A549 (cell line): ENCODE measurements at regions not wholly inside any gene's neighbourhood (a gene's known extent, or its start where the extent isn't known, plus 50 kb on each side); places are given as distances from the start of the nearest gene placed in this dataset.

Experiments
- ATAC-seq, 2 experiments: fragments of 200-7000 bp in 1 of 2; fragments of >200 bp in 1 of 2; cut with Nextera tagmentation in 1 of 2; cut with Tn5 transposase in 1 of 2; 3 replicates each; pipeline versions ENCODE4 v1.8.0 to v1.9.1; 2018 to 2020; ENCODE audit warnings: mild to moderate bottlenecking in 1 of 2, moderate library complexity in 1 of 2
- CTCF ChIA-PET: fragments of 300-600 bp; sonication (Branson Sonifier 250); formaldehyde crosslinking; extraction: SDS; loops from one replicate; lab custom pipeline; 2021; ENCODE audit warnings: antibody characterized with exemption, inconsistent platforms; lab: Yijun Ruan, JAX
- POLR2A ChIA-PET: fragments of 350-600 bp; formaldehyde crosslinking; extraction: SDS; loops from one replicate; lab custom pipeline; 2021; ENCODE audit warnings: antibody characterized with exemption, inconsistent platforms; lab: Yijun Ruan, JAX
- DNase-seq, 2 experiments: peaks; one replicate each; pipeline versions ENCODE4 v3.0.0 to v3.0.0-alpha.2; 2011 to 2016; ENCODE audit warnings: low read depth in 1 of 2, low spot score in 1 of 2
- FAIRE-seq: peaks from 2 replicates; lab custom pipeline; 2011; peaks lifted over from hg19 to GRCh38; lab: Jason Lieb, UNC
- H3K27ac ChIP-seq, 2 experiments: fragments of >200 bp; sonication (Bioruptor Twin); formaldehyde crosslinking; 3 replicates each; pipeline ENCODE4 v1.5.1; 2016 to 2017
- H3K4me1 ChIP-seq: fragments of >200 bp; sonication (Bioruptor Twin); formaldehyde crosslinking; 3 replicates; pipeline ENCODE4 v1.6.1; 2016
- H3K4me2 ChIP-seq: fragments of >200 bp; sonication (Bioruptor Twin); formaldehyde crosslinking; 3 replicates; pipeline ENCODE4 v1.6.1; 2016
- H3K4me3 ChIP-seq: fragments of >200 bp; sonication (Bioruptor Twin); formaldehyde crosslinking; 3 replicates; pipeline ENCODE4 v1.5.1; 2016
- H3K9me3 ChIP-seq: fragments of >200 bp; sonication (Bioruptor Twin); formaldehyde crosslinking; 3 replicates; pipeline ENCODE4 v1.6.1; 2016
- BHLHE40 ChIP-seq: IDR thresholded peaks from 2 replicates; pipeline ENCODE4 v1.6.1; 2012; ENCODE audit warnings: low read depth, low read length, inconsistent platforms
- CBX2 ChIP-seq: fragments of 200-600 bp; sonication (generic); IDR thresholded peaks from 2 replicates; pipeline ENCODE4 v1.6.1; 2016; ENCODE audit warnings: low read depth, mild to moderate bottlenecking, borderline replicate concordance
- CEBPB ChIP-seq, 2 experiments: fragments of >200 bp in 1 of 2; sonication (Bioruptor Twin) in 1 of 2; formaldehyde crosslinking in 1 of 2; IDR thresholded peaks; 2 replicates each; pipeline ENCODE4 v1.6.1; 2012 to 2016
- CHD4 ChIP-seq: fragments of 200-600 bp; sonication (generic); IDR thresholded peaks from 2 replicates; pipeline ENCODE4 v1.6.1; 2016; ENCODE audit warnings: antibody characterized with exemption, mild to moderate bottlenecking, borderline replicate concordance
- E2F6 ChIP-seq: IDR thresholded peaks from 2 replicates; pipeline ENCODE4 v1.6.1; 2012; ENCODE audit warnings: low read depth, borderline replicate concordance
- EHF ChIP-seq: fragments of 250-450 bp; sonication (Bioruptor Pico); IDR thresholded peaks from 2 replicates; pipeline ENCODE4 v1.5.0; 2020; ENCODE audit warnings: mild to moderate bottlenecking
- ESRRA ChIP-seq: fragments of 150-350 bp; IDR thresholded peaks from 2 replicates; pipeline ENCODE4 v1.6.1; 2014; ENCODE audit warnings: mild to moderate bottlenecking, low read length, borderline replicate concordance
- FOSB ChIP-seq: fragments of 250-450 bp; sonication (Bioruptor Pico); IDR thresholded peaks from 2 replicates; pipeline ENCODE4 v1.5.0; 2020; ENCODE audit warnings: mild to moderate bottlenecking, moderate library complexity
- FOSL2 ChIP-seq, 2 experiments: fragments of 450-650 bp in 1 of 2; fragments of >200 bp in 1 of 2; sonication (Bioruptor Twin) in 1 of 2; formaldehyde crosslinking; IDR thresholded peaks; 2 replicates each; pipeline versions ENCODE4 v1.5.0 to v1.6.1; 2016 to 2020; ENCODE audit warnings: mild to moderate bottlenecking in 1 of 2, moderate library complexity in 1 of 2
- FOXS1 ChIP-seq: fragments of 250-450 bp; sonication (Bioruptor Pico); IDR thresholded peaks from 2 replicates; pipeline ENCODE4 v1.5.0; 2020; ENCODE audit warnings: mild to moderate bottlenecking, moderate library complexity
- GATA3 ChIP-seq: IDR thresholded peaks from 2 replicates; pipeline ENCODE4 v1.6.1; 2012; ENCODE audit warnings: borderline replicate concordance
- HES2 ChIP-seq: fragments of >200 bp; sonication (Bioruptor Twin); formaldehyde crosslinking; IDR thresholded peaks from 2 replicates; pipeline ENCODE4 v1.6.1; 2016
- HOXA7 ChIP-seq: fragments of 250-450 bp; sonication (Bioruptor Pico); IDR thresholded peaks from 2 replicates; pipeline ENCODE4 v1.5.0; 2020; ENCODE audit warnings: mild to moderate bottlenecking, moderate library complexity
- HOXB5 ChIP-seq: fragments of 250-450 bp; sonication (Bioruptor Pico); IDR thresholded peaks from 2 replicates; pipeline ENCODE4 v1.5.0; 2020; ENCODE audit warnings: mild to moderate bottlenecking, moderate library complexity
- JUNB ChIP-seq: fragments of >200 bp; sonication (Bioruptor Twin); formaldehyde crosslinking; IDR thresholded peaks from 2 replicates; pipeline ENCODE4 v1.6.1; 2016
- KDM1A ChIP-seq: fragments of 200-600 bp; sonication (generic); IDR thresholded peaks from 2 replicates; pipeline ENCODE4 v1.6.1; 2016; ENCODE audit warnings: low read depth, mild to moderate bottlenecking
- MAX ChIP-seq: IDR thresholded peaks from 2 replicates; pipeline ENCODE4 v1.6.1; 2012
- NPAS2 ChIP-seq: fragments of 250-450 bp; sonication (Bioruptor Pico); IDR thresholded peaks from 2 replicates; pipeline ENCODE4 v1.8.0; 2022; ENCODE audit warnings: mild to moderate bottlenecking, moderate library complexity, borderline replicate concordance
- PBX3 ChIP-seq: IDR thresholded peaks from 2 replicates; pipeline ENCODE4 v1.6.1; 2012
- PHF8 ChIP-seq: fragments of 200-600 bp; sonication (generic); IDR thresholded peaks from 2 replicates; pipeline ENCODE4 v1.6.1; 2016; ENCODE audit warnings: low read depth, mild to moderate bottlenecking, antibody characterized with exemption, moderate library complexity, borderline replicate concordance
- POLR2AphosphoS2 ChIP-seq: conservative IDR thresholded peaks from 2 replicates; pipeline ENCODE4 v1.6.1; 2012; ENCODE audit warnings: low read length, improper control_type of control experiment, inconsistent platforms
- RCOR1 ChIP-seq: fragments of 150-350 bp; IDR thresholded peaks from 2 replicates; pipeline ENCODE4 v1.6.1; 2014; ENCODE audit warnings: antibody characterized with exemption, low read length, low read depth
- RFX5 ChIP-seq: fragments of 450-650 bp; IDR thresholded peaks from 2 replicates; pipeline ENCODE4 v1.7.1; 2014; ENCODE audit warnings: antibody characterized with exemption, mild to moderate bottlenecking, moderate library complexity
- RNF2 ChIP-seq: fragments of 200-600 bp; sonication (generic); IDR thresholded peaks from 2 replicates; pipeline ENCODE4 v1.6.1; 2016; ENCODE audit warnings: low read depth, mild to moderate bottlenecking, antibody characterized with exemption, moderate library complexity, borderline replicate concordance
- WGBS: methylation state at CpG from one replicate; pipeline ENCODE4 v1.1.6; 2017; ENCODE audit errors: missing lambda C conversion rate; 5-methylcytosine and 5-hydroxymethylcytosine counted together
- TF ChIP-seq, protein P1 (sequence below): fragments of 250-450 bp; sonication (Bioruptor Pico); IDR thresholded peaks from 2 replicates; pipeline ENCODE4 v1.5.0; 2020; ENCODE audit warnings: low read depth, mild to moderate bottlenecking, moderate library complexity
- TF ChIP-seq, protein P2 (sequence below): fragments of 450-650 bp; IDR thresholded peaks from 2 replicates; pipeline ENCODE4 v1.6.1; 2014; ENCODE audit warnings: antibody characterized with exemption

DNA sequence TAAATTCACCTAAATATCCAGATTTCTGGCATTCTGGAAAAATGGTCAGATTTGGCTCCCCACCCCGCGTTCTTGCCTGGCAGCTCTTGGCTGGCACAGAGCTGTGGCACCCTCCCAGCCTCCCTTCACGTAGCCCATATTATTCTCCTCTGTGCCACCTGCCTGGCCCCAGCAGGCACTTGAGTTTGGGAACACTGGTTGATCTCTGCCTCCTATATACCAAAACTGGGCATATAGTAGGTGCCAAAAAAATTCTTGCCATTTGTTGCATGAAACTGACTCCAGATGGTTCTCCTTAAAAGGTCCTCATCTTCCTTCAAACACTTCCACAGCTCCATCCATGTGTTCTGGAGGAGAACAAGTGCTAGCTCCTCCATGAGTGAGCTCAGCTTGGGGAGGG is 167.0 kb downstream of the RPS24 start:
- Histone ChIP-seq H3K27ac (no peak overlapping the region), H3K4me3 (no peak overlapping the region)
- CTCF ChIA-PET = interaction anchor here (3.2 kb wide), 1 partner anchor 9 kb away, joined by 17 read pairs; no protein-coding TSS in a partner anchor
- ATAC-seq = no peak
- TF ChIP-seq HES2 = no peak
- no peak for TF ChIP-seq CEBPB (IDR thresholded peaks at IDR 0.05)
- TF ChIP-seq BHLHE40 = no peak
- TF ChIP-seq HOXA7 (CRISPR knock-in tag) = no peak
- no peak for TF ChIP-seq CHD4
- TF ChIP-seq, protein P1, sequence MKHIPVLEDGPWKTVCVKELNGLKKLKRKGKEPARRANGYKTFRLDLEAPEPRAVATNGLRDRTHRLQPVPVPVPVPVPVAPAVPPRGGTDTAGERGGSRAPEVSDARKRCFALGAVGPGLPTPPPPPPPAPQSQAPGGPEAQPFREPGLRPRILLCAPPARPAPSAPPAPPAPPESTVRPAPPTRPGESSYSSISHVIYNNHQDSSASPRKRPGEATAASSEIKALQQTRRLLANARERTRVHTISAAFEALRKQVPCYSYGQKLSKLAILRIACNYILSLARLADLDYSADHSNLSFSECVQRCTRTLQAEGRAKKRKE (CRISPR knock-in tag) = no peak
- no peak for TF ChIP-seq POLR2AphosphoS2
- TF ChIP-seq FOSL2 (IDR thresholded peaks at IDR 0.05) = no peak
- no peak for TF ChIP-seq FOSL2 (CRISPR knock-in tag; IDR thresholded peaks at IDR 0.05)
- no peak for TF ChIP-seq RFX5
- TF ChIP-seq, all 56 proteins: peak for 0
- Histone ChIP-seq H3K9me3 (no peaks in the 10 kb centered on the region), H3K4me1 (peaks cover 9% of the 10 kb centered on the region; the same call in 2 of the 3 replicates), H3K4me2 (no peak overlapping the region)
- 59% methylated on average over 3 of the region's 3 CpGs for WGBS
- POLR2A ChIA-PET = no interaction called here
- no peak for FAIRE-seq
- no peak for DNase-seq

GRCh38 chr10:78202386-78202785 is 168.7 kb downstream of the RPS24 start:
- H3K27ac ChIP-seq = no peak overlapping the region
- H3K9me3 ChIP-seq = no peaks in the 10 kb centered on the region
- 68% methylated on average over 4 of the region's 4 CpGs for WGBS
- ATAC-seq (no peak), FAIRE-seq (no peak), DNase-seq (no peak)
- no peaks in the 10 kb centered on the region for H3K4me1 ChIP-seq
- TF ChIP-seq PHF8 (no peak), KDM1A (no peak), HOXB5 (CRISPR knock-in tag) (no peak), CEBPB (IDR thresholded peaks at IDR 0.05) (no peak), RCOR1 (no peak), MAX (no peak), JUNB (no peak), E2F6 (no peak), FOSB (CRISPR knock-in tag) (no peak)
- TF ChIP-seq, protein P1 (CRISPR knock-in tag) = no peak
- POLR2A ChIA-PET = no interaction called here
- no peak overlapping the region for H3K4me3 ChIP-seq
- CTCF ChIA-PET = no interaction called here
- no peak overlapping the region for H3K4me2 ChIP-seq

DNA sequence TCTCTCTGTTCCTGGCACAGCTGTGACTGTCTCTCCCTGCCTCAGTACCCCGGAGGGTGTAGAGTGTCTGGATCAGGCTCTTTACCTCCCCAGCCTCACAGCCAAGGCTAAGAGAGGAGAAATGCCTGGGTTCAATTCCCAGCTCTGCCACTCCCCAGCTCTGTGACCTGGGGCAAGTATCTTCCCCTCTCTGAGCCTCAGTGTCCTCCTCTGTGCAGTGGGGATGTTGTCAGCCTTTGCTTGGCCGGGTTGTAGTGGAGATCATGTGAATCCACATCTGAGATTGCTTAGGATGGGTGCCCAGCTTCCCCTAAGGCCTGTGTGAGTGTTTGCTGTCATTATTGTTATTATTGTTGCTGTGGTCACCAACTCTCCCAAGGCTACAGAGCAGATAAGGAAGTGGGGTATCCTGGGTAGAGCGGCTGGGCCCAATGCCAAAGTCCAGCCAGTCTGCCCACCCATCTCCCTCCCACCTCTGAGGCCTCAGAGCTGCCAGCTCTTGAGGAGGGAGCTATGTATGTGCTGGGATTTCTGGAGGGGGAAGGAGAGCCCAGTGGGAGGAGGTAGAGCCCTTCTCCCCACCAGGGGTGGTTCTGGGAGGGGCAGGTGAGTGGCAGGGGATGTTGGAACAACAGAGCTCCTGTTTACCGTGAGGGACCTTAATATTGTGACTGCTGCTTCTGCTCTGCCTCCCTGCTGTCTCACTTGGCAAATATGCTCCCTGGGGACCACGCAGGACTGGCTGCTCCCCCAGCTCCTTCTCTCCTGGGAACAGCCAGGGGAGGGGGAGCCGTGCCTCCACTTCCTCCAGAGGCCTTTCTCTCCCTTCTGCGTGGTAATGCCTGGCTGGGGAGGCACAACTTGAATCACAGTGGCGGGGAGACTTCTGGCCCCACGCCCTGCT is 170.5 kb downstream of the RPS24 start:
- CTCF ChIA-PET = interaction anchor here (0.8 to 2.8 kb wide), 4 partner anchors 10 to 863 kb away, joined by 4 to 9 read pairs (median 6); no protein-coding TSS in a partner anchor
- DNase-seq (peak in 1 of 2 experiments; percentile 34), ATAC-seq (peak; percentile 28 to 44; a peak in 4 of 6 replicates), FAIRE-seq (no peak)
- 63% methylated on average over 8 of the region's 9 CpGs for WGBS
- H3K4me1 ChIP-seq = no peaks in the 10 kb centered on the region
- H3K9me3 ChIP-seq = no peaks in the 10 kb centered on the region
- H3K4me3 ChIP-seq = no peak overlapping the region
- POLR2A ChIA-PET = no interaction called here
- no peak overlapping the region for H3K27ac ChIP-seq
- no peak overlapping the region for H3K4me2 ChIP-seq
- TF ChIP-seq, protein P1 (CRISPR knock-in tag) = no peak
- TF ChIP-seq EHF (no peak), RNF2 (no peak), FOSB (CRISPR knock-in tag) (no peak), CBX2 (no peak), GATA3 (no peak), FOXS1 (no peak), CHD4 (no peak), BHLHE40 (no peak), NPAS2 (no peak), ESRRA (no peak), PBX3 (no peak), CEBPB (IDR thresholded peaks at IDR 0.05) (no peak)
- TF ChIP-seq, protein P2, sequence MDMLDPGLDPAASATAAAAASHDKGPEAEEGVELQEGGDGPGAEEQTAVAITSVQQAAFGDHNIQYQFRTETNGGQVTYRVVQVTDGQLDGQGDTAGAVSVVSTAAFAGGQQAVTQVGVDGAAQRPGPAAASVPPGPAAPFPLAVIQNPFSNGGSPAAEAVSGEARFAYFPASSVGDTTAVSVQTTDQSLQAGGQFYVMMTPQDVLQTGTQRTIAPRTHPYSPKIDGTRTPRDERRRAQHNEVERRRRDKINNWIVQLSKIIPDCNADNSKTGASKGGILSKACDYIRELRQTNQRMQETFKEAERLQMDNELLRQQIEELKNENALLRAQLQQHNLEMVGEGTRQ = no peak
